ENCODE measurements at regions not wholly inside any gene's neighbourhood (a gene's known extent, or its start where the extent isn't known, plus 50 kb on each side); places are given as distances from the start of the nearest gene placed in this dataset.
A peak's percentile ranks its signal among the peaks of the same experiment; 100 is the strongest.
"Not testable (repeated sequence)": the region's sequence is repeated elsewhere in the genome, so short reads cannot be mapped to it uniquely, and the experiment has no call there.

DNA sequence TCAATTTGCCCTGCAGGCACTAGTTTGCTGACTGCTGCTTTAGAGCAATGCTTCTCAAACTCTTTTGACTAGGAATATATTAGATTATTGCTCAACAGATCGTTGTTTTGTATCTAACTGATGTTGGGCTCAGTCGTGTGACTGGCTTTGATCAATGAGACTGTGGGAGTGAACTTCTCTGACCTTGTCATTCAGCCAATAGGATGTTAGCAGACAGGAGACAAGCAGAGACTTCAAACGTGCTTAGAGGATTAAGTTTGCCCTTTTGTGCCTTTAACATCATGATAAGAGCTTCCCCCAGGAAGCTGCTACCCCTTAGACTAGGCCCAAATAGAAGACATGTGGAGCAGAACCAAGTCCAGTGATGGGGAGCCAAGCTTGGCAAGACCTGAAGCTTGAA lies 76.7 kb upstream of the ELK3 start:
- H3K4me3 ChIP-seq (ENCODE audit: low read depth, low read length): no peak overlapping the region
- TF ChIP-seq CTCF (IDR thresholded peaks at IDR 0.05; ENCODE audit: borderline replicate concordance, insufficient read depth, low read depth, low read length): no peak

DNA sequence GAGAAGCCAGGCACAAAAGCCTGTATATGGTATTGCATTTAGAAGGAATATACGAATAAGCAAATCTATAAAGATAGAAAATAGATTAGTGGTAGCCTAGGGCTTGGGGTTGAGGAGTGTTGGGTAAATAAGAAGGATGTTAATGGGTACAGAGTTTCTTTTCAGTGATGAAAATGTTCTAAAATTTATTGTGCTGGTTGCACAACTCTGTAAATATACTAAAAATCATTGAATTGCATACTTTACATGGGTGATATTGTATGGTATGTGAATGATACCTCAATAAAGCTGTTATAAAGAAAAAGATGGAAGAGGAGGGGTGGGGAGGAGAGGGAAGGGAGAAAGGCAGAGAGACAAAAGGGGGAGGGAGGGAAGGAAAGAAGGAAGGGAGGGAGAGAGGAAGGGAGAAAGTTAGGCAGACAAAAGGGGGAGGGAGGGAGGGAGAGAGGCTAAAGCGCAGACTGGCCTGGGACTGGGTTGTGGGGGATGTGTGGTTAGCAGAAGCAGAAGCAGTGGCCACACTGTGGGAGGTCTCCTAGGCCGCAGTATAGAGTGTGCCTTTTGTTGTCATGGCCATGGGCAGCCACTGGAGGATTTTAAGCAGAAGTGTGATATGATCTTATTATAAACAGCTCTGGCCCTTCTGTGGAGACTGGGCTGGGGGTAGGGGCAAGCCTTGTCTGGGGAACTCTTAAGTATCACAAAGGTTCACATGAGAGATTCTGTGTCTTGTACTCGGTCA lies 73.6 kb upstream of the ELK3 start:
- peak; percentile 24; the same call in 1 of the 2 replicates for TF ChIP-seq CTCF (IDR thresholded peaks at IDR 0.05; ENCODE audit: borderline replicate concordance, insufficient read depth, low read depth, low read length)

DNA sequence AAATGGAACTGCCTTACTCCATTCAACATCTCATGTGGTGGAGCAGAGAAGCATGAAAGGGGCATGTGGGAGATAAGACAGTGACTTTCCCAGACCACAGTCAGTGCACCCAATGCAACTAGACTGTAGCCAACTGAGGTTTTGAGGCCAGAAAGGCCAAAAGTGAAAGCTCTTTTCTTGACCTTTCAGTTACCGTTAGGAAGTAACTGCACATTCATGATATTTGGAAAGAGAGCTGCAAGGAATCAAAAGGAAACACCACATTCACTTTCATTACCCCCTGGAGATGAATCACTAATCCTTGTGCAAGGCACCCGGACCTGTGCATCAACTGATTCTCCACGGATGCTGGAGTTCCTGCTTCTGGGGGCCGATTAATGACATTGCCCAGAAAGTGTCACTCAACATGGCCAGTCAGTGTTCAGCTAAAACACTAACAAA lies 72.9 kb upstream of the ELK3 start:
- no peak overlapping the region for H3K4me3 ChIP-seq (ENCODE audit: low read depth, low read length)
- no peak for TF ChIP-seq CTCF (IDR thresholded peaks at IDR 0.05; ENCODE audit: borderline replicate concordance, insufficient read depth, low read depth, low read length)

More for the DNA sequence above, 73.6 kb upstream of the ELK3 start:
- no peak overlapping the region for H3K4me3 ChIP-seq (ENCODE audit: low read depth, low read length)

- H3K4me3 ChIP-seq (ENCODE audit: low read depth, low read length): not testable (repeated sequence)
Observed at GRCh38 chr12:96128292-96128691, 65.9 kb upstream of the ELK3 start.

GRCh38 chr12:96130396-96131059 lies 63.6 kb upstream of the ELK3 start:
- H3K4me3 ChIP-seq (ENCODE audit: low read depth, low read length): no peak overlapping the region
- TF ChIP-seq CTCF (IDR thresholded peaks at IDR 0.05; ENCODE audit: borderline replicate concordance, insufficient read depth, low read depth, low read length): no peak

GRCh38 chr12:96131230-96131788 lies 62.9 kb upstream of the ELK3 start:
- no peak overlapping the region for H3K4me3 ChIP-seq (ENCODE audit: low read depth, low read length)
- TF ChIP-seq CTCF (IDR thresholded peaks at IDR 0.05; ENCODE audit: borderline replicate concordance, insufficient read depth, low read depth, low read length): no peak

- no peak for TF ChIP-seq CTCF (IDR thresholded peaks at IDR 0.05; ENCODE audit: borderline replicate concordance, insufficient read depth, low read depth, low read length)
- no peak overlapping the region for H3K4me3 ChIP-seq (ENCODE audit: low read depth, low read length)
Observed at GRCh38 chr12:96132819-96133218, 61.4 kb upstream of the ELK3 start.

All from GM12875 (cell line).